Right lobe of liver (tissue), 4 donors: ENCODE measurements at regions not wholly inside any gene's neighbourhood (a gene's known extent, or its start where the extent isn't known, plus 50 kb on each side); places are given as distances from the start of the nearest gene placed in this dataset.

Source experiments
- POLR2A ChIP-seq: fragments of 450-650 bp; IDR thresholded peaks from one replicate; pipeline ENCODE4 v1.6.1; 2017; ENCODE audit warnings: antibody characterized with exemption, mild to moderate bottlenecking
- TF ChIP-seq, protein P1 (sequence below), 4 donors: fragments of 200-600 bp in 3 of 4; fragments of 450-650 bp in 1 of 4; IDR thresholded peaks; one replicate each; pipeline versions ENCODE4 v1.5.1 to v1.8.0; 2016 to 2022; ENCODE audit warnings: antibody characterized with exemption in 4 of 4, mild to moderate bottlenecking in 2 of 4
- donor health status: DM: no; HTN: no; CAD: no.
- donor health status: DM: no; HTN: no; CAD: no.
- donor health status: DM: no; HTN: yes; CAD: no.

- no peak for TF ChIP-seq POLR2A
- TF ChIP-seq, protein P1, sequence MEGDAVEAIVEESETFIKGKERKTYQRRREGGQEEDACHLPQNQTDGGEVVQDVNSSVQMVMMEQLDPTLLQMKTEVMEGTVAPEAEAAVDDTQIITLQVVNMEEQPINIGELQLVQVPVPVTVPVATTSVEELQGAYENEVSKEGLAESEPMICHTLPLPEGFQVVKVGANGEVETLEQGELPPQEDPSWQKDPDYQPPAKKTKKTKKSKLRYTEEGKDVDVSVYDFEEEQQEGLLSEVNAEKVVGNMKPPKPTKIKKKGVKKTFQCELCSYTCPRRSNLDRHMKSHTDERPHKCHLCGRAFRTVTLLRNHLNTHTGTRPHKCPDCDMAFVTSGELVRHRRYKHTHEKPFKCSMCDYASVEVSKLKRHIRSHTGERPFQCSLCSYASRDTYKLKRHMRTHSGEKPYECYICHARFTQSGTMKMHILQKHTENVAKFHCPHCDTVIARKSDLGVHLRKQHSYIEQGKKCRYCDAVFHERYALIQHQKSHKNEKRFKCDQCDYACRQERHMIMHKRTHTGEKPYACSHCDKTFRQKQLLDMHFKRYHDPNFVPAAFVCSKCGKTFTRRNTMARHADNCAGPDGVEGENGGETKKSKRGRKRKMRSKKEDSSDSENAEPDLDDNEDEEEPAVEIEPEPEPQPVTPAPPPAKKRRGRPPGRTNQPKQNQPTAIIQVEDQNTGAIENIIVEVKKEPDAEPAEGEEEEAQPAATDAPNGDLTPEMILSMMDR (IDR thresholded peaks at IDR 0.05): no peak
These were observed 79.6 kb downstream of the RPL10L start for GRCh38 chr14:46571970-46572369.
